Activated T-helper 2 cell treated with anti-CD3 and anti-CD28 coated beads, Interferon-gamma antibody, Interleukin-2, Interleukin-4, amounts not matched to agents 10 μg/mL and 5 μg/mL and 100 μg/mL, durations not matched to agents 14 hours and 24 hours and 36 hours (primary cell): ENCODE measurements at regions not wholly inside any gene's neighbourhood (a gene's known extent, or its start where the extent isn't known, plus 50 kb on each side); places are given as distances from the start of the nearest gene placed in this dataset.
"Not testable (repeated sequence)": the region's sequence is repeated elsewhere in the genome, so short reads cannot be mapped to it uniquely, and the experiment has no call there.

Experiments
- DNase-seq: peaks from one replicate; pipeline ENCODE4 v3.0.0; 2021; ENCODE audit warnings: low spot score
- H3K27ac Mint-ChIP-seq: one replicate; pipeline ENCODE4 v1.8.0; 2021; ENCODE audit warnings: mixed read lengths
- H3K27me3 Mint-ChIP-seq: one replicate; pipeline ENCODE4 v1.8.0; 2021; ENCODE audit warnings: low read depth, mixed read lengths
- H3K36me3 Mint-ChIP-seq: one replicate; pipeline ENCODE4 v1.8.0; 2021; ENCODE audit warnings: low read depth, mixed read lengths
- H3K4me1 Mint-ChIP-seq: one replicate; pipeline ENCODE4 v1.8.0; 2021; ENCODE audit warnings: low read depth, mixed read lengths
- H3K4me3 Mint-ChIP-seq: one replicate; pipeline ENCODE4 v1.8.0; 2021; ENCODE audit warnings: low read depth, mild to moderate bottlenecking, moderate library complexity, mixed read lengths
- H3K9me3 Mint-ChIP-seq: one replicate; pipeline ENCODE4 v1.8.0; 2021; ENCODE audit warnings: mixed read lengths
- intact Hi-C: fragments of 100-400 bp; cut with micrococcal nuclease; formaldehyde crosslinking; loops from one replicate; pipeline ENCODE4 v1.15.1; 2023

DNA sequence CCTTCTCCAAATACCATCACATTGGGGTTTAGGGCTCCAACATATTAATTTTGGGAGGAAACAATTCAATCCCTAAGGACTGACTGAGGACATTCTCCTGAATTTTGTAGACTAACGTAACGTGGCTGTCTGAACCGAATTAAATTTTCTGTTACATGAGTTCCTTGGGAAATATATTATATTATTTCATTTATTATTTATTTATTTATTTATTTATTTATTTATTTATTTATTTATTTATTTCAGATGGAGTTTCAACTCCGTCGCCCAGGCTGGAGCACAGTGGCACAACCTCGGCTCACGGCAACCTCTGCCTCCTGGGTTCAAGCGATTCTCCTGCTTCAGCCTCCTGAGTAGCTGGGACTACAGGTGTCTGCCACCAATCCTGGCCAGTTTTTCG lies 193.2 kb upstream of the EXOC2 start:
- H3K27ac Mint-ChIP-seq, H3K36me3 Mint-ChIP-seq, DNase-seq, intact Hi-C loops, H3K27me3 Mint-ChIP-seq, H3K9me3 Mint-ChIP-seq, H3K4me3 Mint-ChIP-seq, H3K4me1 Mint-ChIP-seq: not testable (repeated sequence)

DNA sequence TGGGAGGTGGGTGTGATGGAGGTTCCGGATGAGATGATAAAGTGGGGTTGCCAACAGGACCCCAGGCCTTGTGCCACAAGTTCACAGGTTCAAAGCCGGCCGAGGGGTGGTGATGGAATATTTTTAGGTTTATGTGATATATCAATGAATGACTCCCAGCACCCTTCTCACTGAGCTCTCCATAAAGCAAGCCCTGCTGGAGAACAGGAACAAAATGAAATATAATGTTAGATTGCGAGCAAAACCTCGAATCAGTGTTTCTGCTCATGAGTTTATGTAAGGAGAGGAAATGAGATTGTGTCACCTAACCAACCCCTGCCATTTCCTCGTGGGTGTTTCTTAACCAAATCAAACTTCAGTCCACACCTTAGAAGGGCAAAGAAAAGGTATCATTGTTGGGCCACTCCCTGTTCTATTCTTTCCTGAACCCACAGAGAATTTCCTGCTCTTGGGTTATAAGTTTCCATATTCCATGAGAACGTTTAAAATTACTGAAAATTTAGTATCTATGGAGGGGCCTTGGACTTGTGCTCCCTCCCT lies 192.2 kb upstream of the EXOC2 start:
- DNase-seq, result no peak
- no peaks in the 10 kb centered on the region for H3K4me1 Mint-ChIP-seq
- no peaks in the 10 kb centered on the region for H3K9me3 Mint-ChIP-seq
- intact Hi-C loops, result no loop called here
- no peak overlapping the region for H3K4me3 Mint-ChIP-seq
- no peaks in the 10 kb centered on the region for H3K36me3 Mint-ChIP-seq
- no peak overlapping the region for H3K27ac Mint-ChIP-seq
- H3K27me3 Mint-ChIP-seq, result peaks cover 6% of the 10 kb centered on the region

GRCh38 chr6:884570-884969 lies 191.6 kb upstream of the EXOC2 start:
- Mint-ChIP-seq H3K36me3 (no peaks in the 10 kb centered on the region), H3K4me1 (no peaks in the 10 kb centered on the region), H3K4me3 (no peak overlapping the region), H3K27ac (no peak overlapping the region), H3K27me3 (peaks cover 6% of the 10 kb centered on the region), H3K9me3 (no peaks in the 10 kb centered on the region)
- no peak for DNase-seq
- intact Hi-C loops, result no loop called here

- intact Hi-C loops, result no loop called here
- H3K27ac Mint-ChIP-seq, result no peak overlapping the region
- no peaks in the 10 kb centered on the region for H3K4me1 Mint-ChIP-seq
- no peak for DNase-seq
- no peaks in the 10 kb centered on the region for H3K36me3 Mint-ChIP-seq
- no peak overlapping the region for H3K4me3 Mint-ChIP-seq
- no peaks in the 10 kb centered on the region for H3K9me3 Mint-ChIP-seq
- H3K27me3 Mint-ChIP-seq, result peaks cover 16% of the 10 kb centered on the region
Measured at GRCh38 chr6:882084-882598, 189.2 kb upstream of the EXOC2 start.

- intact Hi-C loops, result no loop called here
- Mint-ChIP-seq H3K27ac (no peak overlapping the region), H3K36me3 (no peaks in the 10 kb centered on the region), H3K4me1 (no peaks in the 10 kb centered on the region), H3K4me3 (no peak overlapping the region), H3K27me3 (peaks cover 31% of the 10 kb centered on the region), H3K9me3 (no peaks in the 10 kb centered on the region)
- no peak for DNase-seq
Measured at GRCh38 chr6:878179-878578, 185.2 kb upstream of the EXOC2 start.

GRCh38 chr6:875012-875411 lies 182.1 kb upstream of the EXOC2 start:
- H3K27ac Mint-ChIP-seq, result no peak overlapping the region
- H3K4me1 Mint-ChIP-seq, result no peaks in the 10 kb centered on the region
- H3K27me3 Mint-ChIP-seq, result peaks cover 33% of the 10 kb centered on the region
- no peak overlapping the region for H3K4me3 Mint-ChIP-seq
- no peaks in the 10 kb centered on the region for H3K9me3 Mint-ChIP-seq
- intact Hi-C loops, result no loop called here
- no peak for DNase-seq
- no peaks in the 10 kb centered on the region for H3K36me3 Mint-ChIP-seq

GRCh38 chr6:872570-873125 lies 179.7 kb upstream of the EXOC2 start:
- Mint-ChIP-seq H3K4me1 (no peaks in the 10 kb centered on the region), H3K36me3 (no peaks in the 10 kb centered on the region), H3K4me3 (no peak overlapping the region), H3K27ac (no peak overlapping the region), H3K9me3 (no peaks in the 10 kb centered on the region), H3K27me3 (peaks cover 28% of the 10 kb centered on the region)
- intact Hi-C loops, result no loop called here
- no peak for DNase-seq

- Mint-ChIP-seq H3K4me3 (no peak overlapping the region), H3K36me3 (no peaks in the 10 kb centered on the region), H3K27ac (no peak overlapping the region), H3K27me3 (peaks cover 21% of the 10 kb centered on the region), H3K9me3 (no peaks in the 10 kb centered on the region), H3K4me1 (no peaks in the 10 kb centered on the region)
- DNase-seq, result no peak
- intact Hi-C loops, result no loop called here
Measured at GRCh38 chr6:871503-871902, 178.6 kb upstream of the EXOC2 start.

- no peaks in the 10 kb centered on the region for H3K9me3 Mint-ChIP-seq
- peaks cover 11% of the 10 kb centered on the region for H3K27me3 Mint-ChIP-seq
- H3K27ac Mint-ChIP-seq, result no peak overlapping the region
- intact Hi-C loops, result no loop called here
- no peaks in the 10 kb centered on the region for H3K36me3 Mint-ChIP-seq
- H3K4me3 Mint-ChIP-seq, result no peak overlapping the region
- no peaks in the 10 kb centered on the region for H3K4me1 Mint-ChIP-seq
- DNase-seq, result no peak
Measured at GRCh38 chr6:870096-870495, 177.2 kb upstream of the EXOC2 start.

DNA sequence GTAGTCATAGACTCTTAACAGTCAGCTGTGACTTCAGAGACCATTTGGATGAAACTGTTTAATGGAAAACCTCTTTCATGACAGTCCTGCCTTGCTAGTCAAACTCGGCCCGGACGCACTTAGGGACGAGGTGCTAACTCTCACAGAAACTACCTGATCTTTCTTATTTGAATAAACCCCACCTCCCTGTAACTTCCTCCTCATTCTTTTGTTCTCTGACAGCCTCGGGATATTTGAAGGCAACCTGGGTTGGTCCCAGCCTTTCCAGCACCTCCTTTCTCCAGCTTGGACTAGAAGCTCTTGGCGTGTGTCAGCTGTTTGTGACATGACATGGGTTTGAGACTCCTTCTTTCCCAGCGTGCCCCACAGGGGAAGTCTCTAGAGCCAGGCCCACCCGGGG lies 175.3 kb upstream of the EXOC2 start:
- intact Hi-C loops, result no loop called here
- Mint-ChIP-seq H3K9me3 (no peaks in the 10 kb centered on the region), H3K4me3 (no peak overlapping the region), H3K36me3 (no peaks in the 10 kb centered on the region), H3K27me3 (peaks cover 9% of the 10 kb centered on the region), H3K4me1 (no peaks in the 10 kb centered on the region), H3K27ac (no peak overlapping the region)
- DNase-seq, result no peak

- no peak for DNase-seq
- intact Hi-C loops, result no loop called here
- Mint-ChIP-seq H3K27ac (no peak overlapping the region), H3K4me3 (no peak overlapping the region), H3K36me3 (no peaks in the 10 kb centered on the region), H3K9me3 (no peaks in the 10 kb centered on the region), H3K4me1 (no peaks in the 10 kb centered on the region), H3K27me3 (peaks cover 6% of the 10 kb centered on the region)
Measured at GRCh38 chr6:867378-867777, 174.4 kb upstream of the EXOC2 start.

DNA sequence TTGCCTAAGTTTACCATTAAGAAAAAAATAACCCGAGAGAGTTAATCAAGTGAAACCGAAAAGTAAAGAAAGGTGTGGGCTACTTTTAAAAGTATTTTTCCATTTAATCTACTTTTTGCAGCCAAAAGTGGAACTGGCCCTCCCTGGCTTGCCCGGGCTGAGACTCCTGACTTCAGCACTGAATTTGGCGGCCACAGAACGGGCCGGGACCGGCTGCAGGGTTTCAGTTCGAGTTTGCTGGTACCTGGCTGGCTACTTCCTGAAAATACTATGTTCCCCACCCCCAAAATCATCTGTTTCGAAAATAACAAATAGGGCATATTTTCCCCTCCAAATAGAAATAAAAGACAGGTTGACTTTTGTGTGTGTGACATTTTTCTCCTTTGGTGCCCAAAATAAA lies 173.4 kb upstream of the EXOC2 start:
- no peaks in the 10 kb centered on the region for H3K4me1 Mint-ChIP-seq
- H3K4me3 Mint-ChIP-seq, result no peak overlapping the region
- DNase-seq, result no peak
- peaks cover 6% of the 10 kb centered on the region for H3K27me3 Mint-ChIP-seq
- no peak overlapping the region for H3K27ac Mint-ChIP-seq
- no peaks in the 10 kb centered on the region for H3K9me3 Mint-ChIP-seq
- intact Hi-C loops, result no loop called here
- no peaks in the 10 kb centered on the region for H3K36me3 Mint-ChIP-seq

DNA sequence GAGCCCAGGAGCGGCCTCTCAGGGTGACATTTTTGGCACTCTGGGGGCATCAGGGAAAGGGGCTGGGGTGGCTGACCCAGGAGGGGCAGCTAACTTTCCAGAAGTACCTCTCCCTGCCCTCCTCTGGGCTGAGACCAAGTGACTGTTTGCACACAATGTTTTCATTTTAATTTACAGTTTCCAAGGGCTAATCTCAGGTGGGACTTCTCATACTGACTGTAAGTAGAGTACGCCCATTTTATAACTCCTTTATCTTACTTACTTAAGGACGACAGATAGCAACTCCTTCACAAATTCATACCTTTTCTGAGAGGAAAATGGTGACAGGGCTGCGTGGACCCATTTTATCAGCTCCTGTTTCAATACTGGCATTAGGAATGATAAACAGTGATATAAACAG lies 172.9 kb upstream of the EXOC2 start:
- H3K4me1 Mint-ChIP-seq, result no peaks in the 10 kb centered on the region
- peaks cover 6% of the 10 kb centered on the region for H3K27me3 Mint-ChIP-seq
- H3K36me3 Mint-ChIP-seq, result no peaks in the 10 kb centered on the region
- intact Hi-C loops, result no loop called here
- H3K4me3 Mint-ChIP-seq, result no peak overlapping the region
- no peak overlapping the region for H3K27ac Mint-ChIP-seq
- DNase-seq, result no peak
- no peaks in the 10 kb centered on the region for H3K9me3 Mint-ChIP-seq

- H3K27ac Mint-ChIP-seq, result no peak overlapping the region
- no peaks in the 10 kb centered on the region for H3K36me3 Mint-ChIP-seq
- peaks cover 2% of the 10 kb centered on the region for H3K27me3 Mint-ChIP-seq
- H3K4me3 Mint-ChIP-seq, result no peak overlapping the region
- DNase-seq, result no peak
- intact Hi-C loops, result no loop called here
- no peaks in the 10 kb centered on the region for H3K4me1 Mint-ChIP-seq
- no peaks in the 10 kb centered on the region for H3K9me3 Mint-ChIP-seq
Measured at GRCh38 chr6:863831-864230, 170.9 kb upstream of the EXOC2 start.
